B cell (primary cell): ENCODE measurements at regions not wholly inside any gene's neighbourhood (a gene's known extent, or its start where the extent isn't known, plus 50 kb on each side); places are given as distances from the start of the nearest gene placed in this dataset.

Experiments
- CTCF ChIP-seq: fragments of 200-600 bp; IDR thresholded peaks from one replicate; pipeline ENCODE4 v1.8.0; 2022; ENCODE audit warnings: antibody characterized with exemption, mild to moderate bottlenecking
- EZH2 ChIP-seq: IDR thresholded peaks from 2 replicates; pipeline ENCODE4 v1.6.1; 2012; ENCODE audit warnings: borderline replicate concordance, low read depth, mild to moderate bottlenecking, moderate library complexity, low read length; ENCODE audit not compliant: insufficient read depth, poor library complexity, severe bottlenecking

GRCh38 chr13:31684466-31684865 is 54.9 kb upstream of the RXFP2 start:
- TF ChIP-seq EZH2 (no peak), CTCF (no peak)
